ENCODE measurements at regions not wholly inside any gene's neighbourhood (a gene's known extent, or its start where the extent isn't known, plus 50 kb on each side); places are given as distances from the start of the nearest gene placed in this dataset.

DNA sequence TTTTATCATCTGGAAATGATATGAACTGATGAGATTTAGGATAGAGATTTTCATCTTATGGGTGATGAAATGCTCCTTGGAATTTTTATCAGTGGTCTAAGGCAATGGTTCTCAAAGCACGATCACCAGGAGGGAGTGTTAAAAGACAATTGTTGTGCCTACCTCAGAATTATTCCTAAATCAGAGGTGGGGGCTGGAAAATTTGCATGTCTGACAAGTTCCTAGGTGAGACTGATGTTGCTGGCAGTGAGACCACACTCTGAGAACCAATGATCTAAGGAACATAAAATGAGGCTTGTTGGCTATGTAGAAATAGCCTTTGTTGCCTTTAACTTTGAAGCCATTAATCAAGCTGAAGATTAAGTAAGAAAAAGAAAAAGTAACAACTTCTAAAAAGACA lies 416.6 kb upstream of the AZI2 start:
- no peaks in the 10 kb centered on the region for H3K79me2 ChIP-seq (ENCODE audit: control insufficient read depth in 1 of 2, insufficient read depth in 2 of 2, low read length in 2 of 2)
- no peak overlapping the region for H2BK12ac ChIP-seq (ENCODE audit: low read depth, low read length)
- H3K4me3 ChIP-seq (ENCODE audit: extremely low read depth in 1 of 4, insufficient read depth in 2 of 4, low read depth in 3 of 4, low read length in 4 of 4), result no peak overlapping the region
- H3K9me3 ChIP-seq (ENCODE audit: insufficient read depth in 2 of 2, low read depth in 1 of 2, low read length in 1 of 2), result peaks cover 0 to 6% of the 10 kb centered on the region in 2 experiments; a peak in 1 of 4 replicates
- FAIRE-seq, result peak; percentile 32
- H3K23me2 ChIP-seq (ENCODE audit: low read depth, low read length), result no peaks in the 10 kb centered on the region
- no peaks in the 10 kb centered on the region for H4K20me1 ChIP-seq (replicated peaks in 1 of 2; ENCODE audit: control insufficient read depth in 1 of 2, insufficient read depth in 2 of 2, low read length in 2 of 2)
- H2BK20ac ChIP-seq (ENCODE audit: low read length), result no peak overlapping the region
- H3K18ac ChIP-seq (ENCODE audit: extremely low read depth, low read length), result no peak overlapping the region
- no peak overlapping the region for H4K91ac ChIP-seq (replicated peaks; ENCODE audit: insufficient read length, low read length)
- DNase-seq (ENCODE audit: low read depth in 1 of 2, low spot score in 2 of 2), result no peak
- no peak overlapping the region for H3K14ac ChIP-seq (ENCODE audit: insufficient read length)
- no peak overlapping the region for H3K56ac ChIP-seq (replicated peaks; ENCODE audit: insufficient read length, low read depth, low read length)
- H3K4ac ChIP-seq (replicated peaks; ENCODE audit: insufficient read length, low read depth, low read length), result no peak overlapping the region
- H2BK5ac ChIP-seq (ENCODE audit: low read depth, low read length), result no peak overlapping the region
- no peaks in the 10 kb centered on the region for H3K27me3 ChIP-seq (replicated peaks in 1 of 4; ENCODE audit: control insufficient read depth in 3 of 4, extremely low read depth in 1 of 4, insufficient read depth in 3 of 4, low read length in 3 of 4)
- no peak overlapping the region for H3K23ac ChIP-seq (ENCODE audit: insufficient read length)
- H2BK15ac ChIP-seq (ENCODE audit: low read length), result no peak overlapping the region
- H2AFZ ChIP-seq (ENCODE audit: low read length), result no peak overlapping the region
- no peak overlapping the region for H4K5ac ChIP-seq (ENCODE audit: insufficient read length, low read depth, low read length)
- no peak overlapping the region for H2AK5ac ChIP-seq (ENCODE audit: low read depth, low read length)
- 75% methylated on average over 1 of the region's 1 CpG; no CpG with 5 or more reads in 1 of the 2 experiments for WGBS, 2 experiments (ENCODE audit: extremely low coverage in 1 of 2, insufficient coverage in 1 of 2, insufficient read length in 1 of 2, insufficient replicate concordance in 2 of 2, low coverage in 1 of 2, low lambda C conversion rate in 2 of 2, missing lambda C conversion rate in 1 of 2)
- no peak overlapping the region for H3K4me2 ChIP-seq (ENCODE audit: insufficient read depth in 1 of 2, low read depth in 2 of 2, low read length in 2 of 2)
- H4K8ac ChIP-seq (ENCODE audit: extremely low read depth, insufficient read depth, low read length), result no peak overlapping the region
- ChIA-PET CTCF (ENCODE audit: partially characterized antibody) (no interaction called here), POLR2A (ENCODE audit: partially characterized antibody) (no interaction called here)
- H3K27ac ChIP-seq (ENCODE audit: low read depth, low read length), result no peak overlapping the region
- TF ChIP-seq GTF2F1 (IDR thresholded peaks at IDR 0.05; ENCODE audit: borderline replicate concordance, low read depth, low read length) (no peak), KDM5A (IDR thresholded peaks at IDR 0.05; ENCODE audit: low read length) (no peak)
- no peak overlapping the region for H2BK120ac ChIP-seq (replicated peaks; ENCODE audit: low read depth, low read length)
- peaks cover 0 to 3% (median 0%) of the 10 kb centered on the region in 4 experiments; a peak in 2 of 7 replicates for H3K4me1 ChIP-seq (replicated peaks in 1 of 4; ENCODE audit: control insufficient read depth in 3 of 4, insufficient read depth in 4 of 4, low read length in 3 of 4)
- no peaks in the 10 kb centered on the region for H3K36me3 ChIP-seq (ENCODE audit: control insufficient read depth in 2 of 4, insufficient read depth in 4 of 4, low read length in 3 of 4)
- H3K79me1 ChIP-seq (ENCODE audit: low read depth, low read length), result no peaks in the 10 kb centered on the region
- H3K9ac ChIP-seq (replicated peaks in 1 of 4; ENCODE audit: extremely low read depth in 1 of 4, low read depth in 3 of 4, low read length in 3 of 4), result no peak overlapping the region

Data from H1 (cell line).